Stimulated activated CD4-positive, alpha-beta T cell treated with anti-CD3 and anti-CD28 coated beads, Interleukin-12 subunit alpha, Interleukin-12 subunit beta, amount 100 ng/mL, for 4 hours (primary cell): ENCODE measurements at regions not wholly inside any gene's neighbourhood (a gene's known extent, or its start where the extent isn't known, plus 50 kb on each side); places are given as distances from the start of the nearest gene placed in this dataset.

Source experiments
- DNase-seq: peaks from one replicate; pipeline ENCODE4 v3.0.0-alpha.2; 2020

- DNase-seq, result no peak
Measured at GRCh38 chr5:155418960-155419579, 405.5 kb downstream of the KIF4B start.

- no peak for DNase-seq
Measured at GRCh38 chr5:155430192-155430591, 416.6 kb downstream of the KIF4B start.

DNA sequence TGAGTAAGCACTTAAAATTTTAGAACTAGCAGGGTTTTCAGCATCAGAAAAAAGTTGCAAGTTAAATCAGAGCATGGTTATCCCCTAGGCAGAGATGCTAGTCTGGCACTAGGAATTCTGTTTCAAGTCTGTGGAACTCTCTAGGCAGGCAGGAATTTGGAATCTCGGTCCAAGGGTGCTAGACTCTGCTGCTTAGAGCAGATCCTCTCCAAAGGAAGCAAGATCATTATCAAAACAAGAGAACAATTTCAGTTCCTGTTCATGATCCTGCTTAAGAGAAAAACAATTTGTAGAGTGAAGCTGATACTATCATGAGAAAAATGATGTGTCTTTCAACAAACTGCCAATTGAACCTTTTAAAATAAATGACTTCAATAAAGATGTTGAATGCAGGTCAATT lies 420.7 kb downstream of the KIF4B start:
- DNase-seq, result no peak

GRCh38 chr5:155434681-155435080 lies 421.1 kb downstream of the KIF4B start:
- DNase-seq, result no peak

- DNase-seq, result no peak
Measured at GRCh38 chr5:155441849-155442248, 428.3 kb downstream of the KIF4B start.

DNA sequence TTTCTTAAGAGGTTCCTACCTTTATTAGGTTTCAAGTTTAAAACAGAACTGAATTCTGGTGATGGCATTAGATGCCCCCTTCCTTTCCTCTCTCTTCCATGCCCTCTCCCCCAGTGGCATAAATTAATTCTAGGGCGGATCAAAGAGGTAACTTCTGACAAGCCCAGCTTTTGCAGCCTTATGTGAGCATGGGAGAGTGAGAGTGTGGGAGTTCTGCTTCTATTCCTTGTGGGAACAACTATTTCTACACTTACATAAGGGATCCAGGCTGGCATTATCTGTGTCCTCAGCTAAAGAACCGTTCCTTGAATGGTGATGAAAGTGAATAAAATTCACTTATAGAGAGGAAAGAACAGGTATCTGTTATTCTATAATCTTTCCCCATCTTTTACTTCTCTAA lies 437.6 kb downstream of the KIF4B start:
- no peak for DNase-seq

GRCh38 chr5:155455791-155456514 lies 442.4 kb downstream of the KIF4B start:
- DNase-seq, result no peak

- DNase-seq, result no peak
Measured at GRCh38 chr5:155459889-155460500, 446.4 kb downstream of the KIF4B start.

DNA sequence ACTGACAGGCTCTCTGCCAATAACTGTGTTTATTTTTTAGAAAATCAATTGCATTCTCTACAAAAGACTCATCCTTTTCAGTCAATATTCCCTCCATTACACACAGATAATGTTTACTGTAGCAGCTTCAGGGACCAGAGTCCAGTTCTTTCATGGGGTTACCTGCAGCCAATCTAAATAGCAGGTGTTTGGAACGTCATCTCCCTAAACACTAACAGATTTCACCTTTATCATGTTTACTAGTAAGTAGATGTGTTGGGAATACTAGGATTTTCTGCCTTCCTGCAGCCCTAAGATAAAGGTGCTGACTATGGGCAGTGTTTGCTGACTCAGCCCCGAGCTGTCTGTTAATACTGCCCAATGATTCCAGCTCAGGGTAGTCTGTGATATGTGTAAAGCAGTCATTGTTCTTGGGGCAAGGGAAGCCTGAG lies 447.0 kb downstream of the KIF4B start:
- DNase-seq, result no peak

DNA sequence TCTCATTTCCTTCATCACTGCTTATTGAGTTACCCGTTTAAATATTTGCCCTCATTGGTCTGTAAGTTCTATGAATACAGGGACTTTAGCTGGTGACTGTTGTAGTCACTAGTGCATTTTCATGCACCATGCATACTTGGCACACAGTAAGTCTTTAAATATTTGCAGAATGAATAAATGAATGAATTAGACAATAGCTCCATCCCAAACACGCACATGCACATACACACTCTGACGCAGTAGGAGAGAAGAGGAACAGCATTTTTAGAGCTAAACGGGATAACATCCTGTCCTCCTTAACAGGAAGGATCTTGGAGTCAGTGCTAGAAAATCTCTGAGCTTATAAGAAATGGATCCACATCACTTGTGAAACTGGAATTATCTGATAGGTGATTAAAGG lies 447.7 kb downstream of the KIF4B start:
- DNase-seq, result no peak

DNA sequence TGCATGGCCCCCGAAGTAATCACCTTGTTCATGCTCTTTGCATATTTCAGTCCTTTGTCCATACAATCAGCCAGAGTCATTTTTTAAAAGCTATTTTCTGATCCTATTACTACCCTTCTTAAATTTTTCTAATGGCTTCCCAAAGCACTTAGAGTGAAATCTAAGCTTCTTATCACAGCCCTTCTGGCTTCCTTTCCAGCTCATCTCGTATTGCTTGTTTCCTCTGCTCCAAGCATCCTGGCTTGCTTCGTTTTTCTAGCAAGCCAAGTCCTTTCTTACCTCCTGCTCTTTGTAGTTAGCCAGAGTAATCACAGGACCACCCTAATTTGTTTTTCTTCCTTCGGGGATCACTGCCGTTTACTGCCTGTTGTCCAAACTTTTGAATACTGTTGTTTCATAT lies 453.3 kb downstream of the KIF4B start:
- no peak for DNase-seq

GRCh38 chr5:155471027-155471426 lies 457.5 kb downstream of the KIF4B start:
- DNase-seq, result no peak

GRCh38 chr5:155472780-155473179 lies 459.2 kb downstream of the KIF4B start:
- no peak for DNase-seq

DNA sequence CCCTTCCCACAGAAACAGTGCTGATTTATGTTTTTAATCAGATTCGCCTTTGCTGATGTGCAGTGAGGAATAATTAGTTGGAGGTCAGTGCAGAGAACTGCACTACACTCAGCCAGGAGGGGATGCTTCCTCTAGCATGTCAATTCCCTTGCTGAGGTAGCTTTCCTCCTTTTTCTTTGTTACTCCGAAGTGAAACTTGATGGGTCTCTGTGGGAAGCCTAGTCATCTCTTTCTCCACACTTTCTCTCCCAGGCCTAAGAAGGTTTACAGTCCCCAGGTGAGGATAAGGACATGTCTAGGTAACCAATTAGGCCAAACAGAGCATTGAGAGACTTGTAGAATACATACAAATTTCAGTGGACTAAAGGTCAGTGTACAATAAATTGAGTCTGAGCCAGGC lies 461.8 kb downstream of the KIF4B start:
- no peak for DNase-seq

DNA sequence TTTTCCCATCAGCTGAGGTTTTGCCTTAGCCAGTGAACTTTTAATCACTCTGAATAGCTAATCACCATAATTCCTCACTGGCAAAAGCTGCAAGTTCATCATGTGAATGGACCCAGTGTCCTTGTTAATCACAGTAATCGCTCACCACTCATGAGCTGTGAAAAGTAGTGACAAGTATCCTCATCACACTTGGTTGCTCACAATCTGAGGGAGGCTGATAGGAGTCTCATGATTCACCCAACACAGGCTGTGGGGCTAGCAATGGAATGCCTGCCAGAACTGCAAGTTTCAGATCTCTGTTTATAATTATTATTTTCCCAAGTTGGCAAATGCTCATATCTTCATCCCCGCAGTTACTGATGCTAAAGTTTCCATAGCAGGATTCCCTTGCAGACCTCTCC lies 467.2 kb downstream of the KIF4B start:
- DNase-seq, result no peak

DNA sequence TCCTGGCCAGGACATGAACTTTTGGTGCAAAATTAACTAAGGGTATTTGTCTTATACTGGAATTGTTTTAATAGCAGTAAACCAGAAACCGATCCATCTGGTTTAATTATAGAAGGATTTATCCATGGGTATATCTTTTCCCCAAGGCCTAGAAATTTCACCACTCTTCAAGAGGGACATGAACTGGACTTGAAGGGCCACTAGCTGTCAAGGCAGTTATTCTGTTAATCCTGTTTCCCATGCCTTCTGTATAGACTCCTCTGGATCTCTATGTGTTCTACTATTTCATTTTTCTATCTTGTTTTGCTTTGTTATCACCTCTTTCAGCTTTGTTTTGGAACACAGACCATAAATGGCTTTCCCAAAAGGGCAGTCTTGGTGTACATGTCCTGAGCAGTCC lies 467.6 kb downstream of the KIF4B start:
- DNase-seq, result no peak

DNA sequence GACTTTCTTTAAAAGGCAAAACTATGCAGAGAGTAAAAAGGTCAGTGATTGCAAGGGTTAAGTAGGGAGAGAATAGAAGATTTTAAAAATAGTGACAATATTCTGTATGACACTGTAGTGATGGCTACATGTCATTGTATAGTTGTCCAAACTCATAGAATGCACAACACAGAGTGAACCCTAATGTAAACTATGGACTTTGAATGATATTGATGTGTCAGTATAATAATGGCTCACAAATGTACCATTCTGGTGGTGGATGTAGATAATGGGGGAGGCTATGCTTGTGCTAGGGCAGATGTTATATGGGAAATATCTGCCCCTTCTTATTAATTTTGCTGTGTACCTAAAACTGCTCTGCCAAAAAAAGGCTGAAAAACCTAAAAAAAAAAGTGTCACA lies 468.9 kb downstream of the KIF4B start:
- DNase-seq, result no peak

GRCh38 chr5:155485386-155485785 lies 471.8 kb downstream of the KIF4B start:
- no peak for DNase-seq

GRCh38 chr5:155489949-155490348 lies 476.4 kb downstream of the KIF4B start:
- DNase-seq, result no peak

GRCh38 chr5:155492191-155492590 lies 478.6 kb downstream of the KIF4B start:
- DNase-seq, result no peak

GRCh38 chr5:155504606-155505005 lies 491.1 kb downstream of the KIF4B start:
- DNase-seq, result no peak

GRCh38 chr5:155507363-155507762 lies 493.8 kb downstream of the KIF4B start:
- DNase-seq, result no peak

DNA sequence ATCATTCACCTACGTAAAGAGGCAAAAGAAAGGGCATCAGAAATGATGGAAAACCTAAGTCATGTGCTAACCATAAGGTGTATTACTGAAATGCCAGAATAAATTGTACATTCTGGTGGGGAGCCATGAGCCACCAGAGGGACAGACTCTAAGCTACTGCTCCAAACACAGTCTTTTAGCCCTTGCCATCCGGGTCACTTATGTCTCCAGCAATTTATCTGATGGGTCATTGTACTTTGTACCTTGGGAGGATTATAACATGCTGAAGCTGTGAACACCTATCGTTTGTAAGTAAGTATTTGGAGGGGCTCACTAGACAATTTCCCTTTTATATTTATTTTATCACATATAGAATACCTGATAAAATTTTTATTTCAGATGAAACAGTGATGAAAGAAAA lies 495.1 kb downstream of the KIF4B start:
- no peak for DNase-seq

DNA sequence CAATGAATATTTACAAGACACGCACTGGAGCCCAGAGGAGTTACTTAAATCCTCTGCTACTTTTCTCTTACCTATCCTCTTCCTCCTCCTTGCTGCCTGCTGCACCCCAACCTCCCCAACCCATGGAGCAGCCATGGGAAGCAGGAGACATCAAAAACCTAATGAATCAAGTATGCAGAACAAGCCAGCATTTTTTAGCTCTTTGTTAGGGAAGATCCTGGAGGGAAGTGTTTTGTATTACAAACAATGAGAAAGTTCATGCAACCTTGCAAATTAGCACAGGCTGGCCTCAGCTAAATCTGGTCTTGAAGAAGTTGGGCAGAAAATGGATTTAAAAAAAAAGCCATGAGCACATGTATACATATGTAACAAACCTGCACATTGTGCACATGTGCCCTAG lies 498.8 kb downstream of the KIF4B start:
- DNase-seq, result no peak
